GM21786 (cell line): ENCODE measurements at regions not wholly inside any gene's neighbourhood (a gene's known extent, or its start where the extent isn't known, plus 50 kb on each side); places are given as distances from the start of the nearest gene placed in this dataset.

Source experiments
- ATAC-seq: cut with Tn5 transposase; IDR thresholded peaks from one replicate; pipeline ENCODE4 v1.9.1; 2021; ENCODE audit not compliant: unreplicated experiment

GRCh38 chr9:129402931-129403778 lies 217.7 kb downstream of the C9orf50 start:
- no peak for ATAC-seq

- ATAC-seq = no peak
Measured at GRCh38 chr9:129402371-129402739, 218.5 kb downstream of the C9orf50 start.

GRCh38 chr9:129401623-129402370 lies 219.1 kb downstream of the C9orf50 start:
- no peak for ATAC-seq

- no peak for ATAC-seq
Measured at GRCh38 chr9:129400971-129401622, 219.8 kb downstream of the C9orf50 start.

GRCh38 chr9:129400001-129400970 lies 220.6 kb downstream of the C9orf50 start:
- ATAC-seq = no peak

- ATAC-seq = no peak
Measured at GRCh38 chr9:129399634-129399990, 221.3 kb downstream of the C9orf50 start.

- no peak for ATAC-seq
Measured at GRCh38 chr9:129398961-129399633, 221.0 kb upstream of the IER5L start.

GRCh38 chr9:129398101-129398960 lies 220.3 kb upstream of the IER5L start:
- ATAC-seq = no peak

- ATAC-seq = no peak
Measured at GRCh38 chr9:129397335-129397734, 219.3 kb upstream of the IER5L start.

GRCh38 chr9:129396365-129396708 lies 218.3 kb upstream of the IER5L start:
- ATAC-seq = no peak

GRCh38 chr9:129395633-129396364 lies 217.7 kb upstream of the IER5L start:
- no peak for ATAC-seq

GRCh38 chr9:129394886-129395279 lies 216.8 kb upstream of the IER5L start:
- no peak for ATAC-seq

- ATAC-seq = no peak
Measured at GRCh38 chr9:129394061-129394885, 216.2 kb upstream of the IER5L start.

GRCh38 chr9:129393064-129393463 lies 215.0 kb upstream of the IER5L start:
- no peak for ATAC-seq

GRCh38 chr9:129392093-129392541 lies 214.1 kb upstream of the IER5L start:
- no peak for ATAC-seq

- ATAC-seq = no peak
Measured at GRCh38 chr9:129391221-129391661, 213.2 kb upstream of the IER5L start.

GRCh38 chr9:129390541-129390940 lies 212.5 kb upstream of the IER5L start:
- ATAC-seq = no peak

GRCh38 chr9:129387822-129388221 lies 209.8 kb upstream of the IER5L start:
- ATAC-seq = no peak
